GM13977 (cell line): ENCODE measurements at regions not wholly inside any gene's neighbourhood (a gene's known extent, or its start where the extent isn't known, plus 50 kb on each side); places are given as distances from the start of the nearest gene placed in this dataset.

ENCODE experiments used
- DNase-seq: peaks from one replicate; pipeline ENCODE4 v3.0.0; 2012; ENCODE audit warnings: low spot score
- in situ Hi-C: fragments of 300-500 bp; cut with MboI; formaldehyde crosslinking; loops from one replicate; pipeline ENCODE4 v1.12.0; 2022; ENCODE audit warnings: low sequenced_read_pairs, low pct_unique_long_range_greater_than_20kb, mixed read lengths, inconsistent platforms; ENCODE audit not compliant: unreplicated experiment
- TF ChIP-seq, protein P1 (sequence below): IDR thresholded peaks from 2 replicates; pipeline ENCODE4 v1.5.1; 2012; ENCODE audit warnings: mild to moderate bottlenecking, control low read depth; ENCODE audit not compliant: insufficient read depth; ENCODE audit errors: extremely low read depth, missing control alignments

DNA sequence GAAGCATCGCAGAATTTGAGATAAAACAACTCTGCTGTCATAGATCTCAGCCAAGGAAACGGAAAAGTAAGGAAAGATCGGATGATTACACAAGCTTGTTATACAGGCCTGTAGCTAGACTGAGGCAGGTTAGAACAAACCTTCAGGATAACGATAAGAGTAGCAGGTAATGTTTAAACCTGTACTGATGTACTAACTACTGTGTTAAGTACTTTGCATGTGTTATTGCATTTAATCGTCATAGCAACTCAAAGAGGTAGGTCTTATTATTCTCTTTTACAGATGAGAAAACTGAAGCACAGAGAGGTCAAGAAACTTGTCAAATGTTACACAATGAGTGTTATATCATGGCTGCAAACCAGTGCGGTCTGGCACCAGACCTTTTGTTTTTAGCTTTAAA is 352.5 kb downstream of the GPAM start:
- in situ Hi-C loops, result no loop called here
- TF ChIP-seq, protein P1, sequence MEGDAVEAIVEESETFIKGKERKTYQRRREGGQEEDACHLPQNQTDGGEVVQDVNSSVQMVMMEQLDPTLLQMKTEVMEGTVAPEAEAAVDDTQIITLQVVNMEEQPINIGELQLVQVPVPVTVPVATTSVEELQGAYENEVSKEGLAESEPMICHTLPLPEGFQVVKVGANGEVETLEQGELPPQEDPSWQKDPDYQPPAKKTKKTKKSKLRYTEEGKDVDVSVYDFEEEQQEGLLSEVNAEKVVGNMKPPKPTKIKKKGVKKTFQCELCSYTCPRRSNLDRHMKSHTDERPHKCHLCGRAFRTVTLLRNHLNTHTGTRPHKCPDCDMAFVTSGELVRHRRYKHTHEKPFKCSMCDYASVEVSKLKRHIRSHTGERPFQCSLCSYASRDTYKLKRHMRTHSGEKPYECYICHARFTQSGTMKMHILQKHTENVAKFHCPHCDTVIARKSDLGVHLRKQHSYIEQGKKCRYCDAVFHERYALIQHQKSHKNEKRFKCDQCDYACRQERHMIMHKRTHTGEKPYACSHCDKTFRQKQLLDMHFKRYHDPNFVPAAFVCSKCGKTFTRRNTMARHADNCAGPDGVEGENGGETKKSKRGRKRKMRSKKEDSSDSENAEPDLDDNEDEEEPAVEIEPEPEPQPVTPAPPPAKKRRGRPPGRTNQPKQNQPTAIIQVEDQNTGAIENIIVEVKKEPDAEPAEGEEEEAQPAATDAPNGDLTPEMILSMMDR, result no peak
- DNase-seq, result no peak

DNA sequence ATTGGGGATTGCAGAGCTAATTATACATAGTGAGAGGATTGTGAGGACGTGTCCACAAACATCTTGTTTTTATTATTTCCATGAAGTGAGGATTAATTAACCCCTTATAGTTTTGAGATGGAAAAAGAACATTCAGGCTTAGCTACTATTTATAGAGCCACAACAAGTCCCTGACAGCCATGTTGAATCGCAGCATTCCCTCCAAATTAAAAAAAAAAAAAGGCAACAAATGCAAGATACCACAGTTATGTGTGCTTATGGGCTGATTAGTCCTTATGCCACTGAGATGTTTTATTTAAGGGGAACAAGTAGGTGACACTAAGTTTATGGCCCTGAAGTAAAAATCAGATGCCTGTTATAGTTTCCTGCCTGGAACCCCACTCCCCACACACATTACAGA is 350.3 kb downstream of the GPAM start:
- DNase-seq, result no peak
- TF ChIP-seq, protein P1, result no peak
- in situ Hi-C loops, result no loop called here

DNA sequence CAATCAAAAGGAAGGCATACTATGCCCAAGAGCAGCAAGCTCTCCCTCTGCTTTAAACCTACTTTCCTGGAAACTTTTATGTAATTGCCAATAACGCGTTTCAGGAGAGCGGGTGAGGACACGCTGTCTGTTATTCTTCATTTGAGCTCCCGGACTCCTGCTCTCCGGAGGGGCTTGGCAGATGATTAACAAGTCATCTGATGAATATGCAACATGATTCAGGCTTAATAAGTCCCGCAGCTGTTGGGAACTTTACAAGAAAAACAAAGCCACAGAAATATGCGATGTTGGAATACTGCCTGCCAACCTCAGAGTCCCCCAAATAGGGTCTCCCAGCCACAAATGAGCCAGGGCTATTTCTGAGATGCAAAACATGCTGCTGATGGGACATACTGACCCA is 348.0 kb downstream of the GPAM start:
- DNase-seq, result no peak
- in situ Hi-C loops, result no loop called here
- TF ChIP-seq, protein P1, result no peak

DNA sequence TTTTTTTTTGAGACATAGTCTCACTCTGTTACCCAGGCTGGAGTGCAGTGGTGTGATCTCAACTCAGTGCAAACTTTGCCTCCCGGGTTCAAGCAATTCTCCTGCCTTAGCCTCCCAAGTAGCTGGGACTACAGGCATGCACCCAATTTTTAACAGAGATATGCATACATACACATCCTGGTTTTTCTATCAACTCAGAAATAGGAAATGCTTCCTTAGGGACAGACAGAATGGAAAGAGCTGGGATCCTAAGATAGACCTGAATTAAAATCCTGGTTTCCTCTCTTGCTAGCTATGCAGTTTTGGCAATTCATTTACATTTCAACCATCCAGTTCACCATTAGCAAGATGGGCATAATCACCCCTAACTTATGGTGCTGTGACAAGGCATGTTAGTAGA is 347.5 kb downstream of the GPAM start:
- in situ Hi-C loops, result no loop called here
- TF ChIP-seq, protein P1, result no peak
- no peak for DNase-seq

DNA sequence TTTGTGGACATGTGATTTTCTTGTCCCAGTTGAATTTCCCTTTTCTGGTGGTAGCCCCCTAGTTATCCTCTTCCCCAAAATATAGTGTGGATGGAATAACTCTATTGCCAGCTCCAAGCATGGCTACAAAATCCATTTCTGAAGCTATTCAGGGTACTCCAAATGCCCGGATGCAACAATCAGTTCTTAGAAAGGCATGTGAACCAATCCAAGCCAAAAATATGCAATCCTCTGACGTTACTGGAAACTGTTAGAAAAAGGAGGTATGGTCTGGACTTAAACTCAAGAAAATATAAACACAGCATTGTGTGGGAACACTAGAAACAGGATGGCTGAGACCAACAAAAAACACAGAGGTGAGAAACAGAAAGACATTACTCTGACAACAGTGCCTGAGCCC is 347.0 kb downstream of the GPAM start:
- no peak for DNase-seq
- TF ChIP-seq, protein P1, result no peak
- in situ Hi-C loops, result no loop called here

DNA sequence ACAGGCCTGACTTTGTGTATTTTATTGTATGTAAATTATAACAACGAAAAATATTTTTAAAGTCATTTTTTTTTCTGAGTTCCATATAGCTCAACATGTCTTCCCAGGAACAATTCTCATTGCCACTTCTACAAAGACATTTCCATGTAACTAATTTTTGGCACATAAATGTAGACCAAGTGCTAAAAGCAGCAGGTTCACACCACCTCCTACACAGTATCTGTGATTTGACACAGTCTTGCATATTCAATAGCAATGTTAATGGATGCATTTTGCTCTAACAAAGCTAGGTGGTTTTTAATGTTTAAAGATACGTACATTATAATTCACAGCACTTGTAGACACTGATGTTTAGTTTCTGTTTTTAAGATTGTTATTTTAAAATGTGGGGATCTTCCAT is 346.5 kb downstream of the GPAM start:
- in situ Hi-C loops, result no loop called here
- TF ChIP-seq, protein P1, result no peak

DNA sequence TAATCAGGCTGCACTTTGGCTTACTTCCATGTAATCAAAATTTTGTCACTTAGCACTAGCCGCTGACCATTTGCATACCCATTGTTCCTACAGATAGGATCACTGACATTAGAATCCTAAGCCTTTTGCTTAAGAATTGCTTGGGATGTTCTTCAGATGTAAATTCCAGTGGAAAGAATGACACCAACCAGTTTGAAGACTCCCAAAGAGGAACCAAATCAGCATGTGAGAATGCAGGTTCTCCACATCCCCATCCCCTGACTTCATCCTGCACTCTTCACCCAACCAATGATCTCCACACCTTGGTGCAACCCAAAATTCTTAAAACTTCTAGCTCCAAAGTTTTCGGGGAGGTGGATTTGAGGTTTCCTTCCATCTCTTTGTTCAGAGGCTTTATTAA is 345.6 kb downstream of the GPAM start:
- TF ChIP-seq, protein P1, result no peak
- DNase-seq, result no peak
- in situ Hi-C loops, result no loop called here

More for the DNA sequence above, 346.5 kb downstream of the GPAM start:
- no peak for DNase-seq
